Thyroid gland (tissue), 4 donors: ENCODE measurements at regions not wholly inside any gene's neighbourhood (a gene's known extent, or its start where the extent isn't known, plus 50 kb on each side); places are given as distances from the start of the nearest gene placed in this dataset.

Experiments used
- DNase-seq, 2 donors: peaks; one replicate each; pipeline ENCODE4 v3.0.0-alpha.2; 2019
- H3K27ac ChIP-seq, 3 donors: fragments of 200-600 bp; sonication (generic); 1 replicate in 2 of 3; 2 replicates in 1 of 3; pipeline ENCODE4 v1.5.1; 2016 to 2019; ENCODE audit warnings: mild to moderate bottlenecking in 1 of 3, moderate library complexity in 1 of 3
- H3K27me3 ChIP-seq: fragments of 200-600 bp; sonication (generic); one replicate; pipeline ENCODE4 v1.5.1; 2019
- H3K36me3 ChIP-seq, 2 donors: fragments of 200-600 bp; sonication (generic); one replicate each; pipeline ENCODE4 v1.5.1; 2016 to 2019
- H3K4me1 ChIP-seq, 2 donors: fragments of 200-600 bp; sonication (generic); one replicate each; pipeline ENCODE4 v1.5.1; 2017 to 2019
- H3K4me3 ChIP-seq, 3 donors: fragments of 200-600 bp; sonication (generic); replicated peaks in 1 of 3; 1 replicate in 2 of 3; 2 replicates in 1 of 3; pipeline ENCODE4 v1.5.1; 2016; ENCODE audit warnings: mild to moderate bottlenecking in 1 of 3
- H3K9me3 ChIP-seq: fragments of 200-600 bp; sonication (generic); one replicate; pipeline ENCODE4 v1.5.1; 2017
- CTCF ChIP-seq, 6 experiments: fragments of 200-600 bp in 3 of 6; fragments of 450-650 bp in 3 of 6; sonication (generic) in 3 of 6; IDR thresholded peaks; one replicate each; pipeline ENCODE4 v1.5.1; 2016 to 2019; ENCODE audit warnings: antibody characterized with exemption in 6 of 6, mild to moderate bottlenecking in 2 of 6, inconsistent platforms in 1 of 6, moderate library complexity in 1 of 6
- POLR2A ChIP-seq, 2 donors: fragments of 450-650 bp; IDR thresholded peaks; one replicate each; pipeline ENCODE4 v1.6.1; 2017; ENCODE audit warnings: antibody characterized with exemption in 2 of 2, mild to moderate bottlenecking in 2 of 2, moderate library complexity in 1 of 2
- WGBS, 2 donors: methylation state at CpG; one replicate each; pipeline ENCODE4 v1.1.5; 2017; 5-methylcytosine and 5-hydroxymethylcytosine counted together
- intact Hi-C: fragments of 100-400 bp; cut with DNase I; formaldehyde crosslinking; loops from one replicate; pipeline ENCODE4 v1.15.1; 2023

GRCh38 chr9:82299870-82300269, 311.3 kb downstream of the SPATA31D1 start:
- intact Hi-C loops: no loop called here

GRCh38 chr9:82302968-82303655, 314.5 kb downstream of the SPATA31D1 start:
- no peaks in the 10 kb centered on the region for H3K27me3 ChIP-seq
- no peaks in the 10 kb centered on the region for H3K4me1 ChIP-seq
- 88 to 89% methylated on average over 5 of the region's 5 CpGs for WGBS, 2 donors
- H3K9me3 ChIP-seq: no peaks in the 10 kb centered on the region
- H3K4me3 ChIP-seq: no peak overlapping the region
- H3K36me3 ChIP-seq: no peaks in the 10 kb centered on the region
- intact Hi-C loops: no loop called here
- no peak overlapping the region for H3K27ac ChIP-seq
- TF ChIP-seq CTCF (IDR thresholded peaks at IDR 0.05): no peak
- TF ChIP-seq POLR2A (IDR thresholded peaks at IDR 0.05): no peak
- no peak for DNase-seq

More at GRCh38 chr9:82299870-82300269, 311.3 kb downstream of the SPATA31D1 start:
- no peaks in the 10 kb centered on the region for H3K36me3 ChIP-seq
- no peaks in the 10 kb centered on the region for H3K27me3 ChIP-seq
- H3K4me3 ChIP-seq: no peak overlapping the region
- TF ChIP-seq POLR2A (IDR thresholded peaks at IDR 0.05) (no peak), CTCF (IDR thresholded peaks at IDR 0.05) (no peak)
- no peaks in the 10 kb centered on the region for H3K9me3 ChIP-seq
- H3K4me1 ChIP-seq: no peaks in the 10 kb centered on the region
- DNase-seq: no peak
- H3K27ac ChIP-seq: no peak overlapping the region

- Histone ChIP-seq H3K4me3 (no peak overlapping the region), H3K27me3 (no peaks in the 10 kb centered on the region), H3K36me3 (no peaks in the 10 kb centered on the region), H3K27ac (no peak overlapping the region), H3K9me3 (no peaks in the 10 kb centered on the region), H3K4me1 (peaks cover 4 to 13% of the 10 kb centered on the region in 2 donors)
- TF ChIP-seq CTCF (IDR thresholded peaks at IDR 0.05) (no peak), POLR2A (IDR thresholded peaks at IDR 0.05) (no peak)
- DNase-seq: no peak
- WGBS, 2 donors: 94 to 95% methylated on average over 3 of the region's 3 CpGs
- intact Hi-C loops: no loop called here
Observed at GRCh38 chr9:82308836-82309235, 320.3 kb downstream of the SPATA31D1 start.

GRCh38 chr9:82313697-82314096, 325.1 kb downstream of the SPATA31D1 start:
- Histone ChIP-seq H3K4me1 (peaks cover 4 to 10% of the 10 kb centered on the region in 2 donors), H3K9me3 (no peaks in the 10 kb centered on the region), H3K36me3 (no peaks in the 10 kb centered on the region), H3K4me3 (no peak overlapping the region), H3K27ac (no peak overlapping the region), H3K27me3 (no peaks in the 10 kb centered on the region)
- TF ChIP-seq CTCF (IDR thresholded peaks at IDR 0.05): no peak
- TF ChIP-seq POLR2A (IDR thresholded peaks at IDR 0.05): no peak
- intact Hi-C loops: no loop called here
- 89 to 98% methylated on average over 2 of the region's 2 CpGs for WGBS, 2 donors
- DNase-seq: no peak

- no peak for TF ChIP-seq POLR2A (IDR thresholded peaks at IDR 0.05)
- no peak for TF ChIP-seq CTCF (IDR thresholded peaks at IDR 0.05)
- H3K4me1 ChIP-seq: no peaks in the 10 kb centered on the region
- H3K27me3 ChIP-seq: no peaks in the 10 kb centered on the region
- WGBS, 2 donors: 68 to 69% methylated on average over 1 of the region's 1 CpG
- H3K9me3 ChIP-seq: no peaks in the 10 kb centered on the region
- no peak overlapping the region for H3K4me3 ChIP-seq
- intact Hi-C loops: no loop called here
- DNase-seq: no peak
- no peaks in the 10 kb centered on the region for H3K36me3 ChIP-seq
- no peak overlapping the region for H3K27ac ChIP-seq
Observed at GRCh38 chr9:82320566-82320965, 332.0 kb downstream of the SPATA31D1 start.
